LNCAP (cell line): ENCODE measurements at regions not wholly inside any gene's neighbourhood (a gene's known extent, or its start where the extent isn't known, plus 50 kb on each side); places are given as distances from the start of the nearest gene placed in this dataset.

Experiments
- TF ChIP-seq, protein P1 (sequence below): fragments of 450-650 bp; IDR thresholded peaks from 2 replicates; pipeline ENCODE4 v1.5.1; 2017; ENCODE audit warnings: mild to moderate bottlenecking

DNA sequence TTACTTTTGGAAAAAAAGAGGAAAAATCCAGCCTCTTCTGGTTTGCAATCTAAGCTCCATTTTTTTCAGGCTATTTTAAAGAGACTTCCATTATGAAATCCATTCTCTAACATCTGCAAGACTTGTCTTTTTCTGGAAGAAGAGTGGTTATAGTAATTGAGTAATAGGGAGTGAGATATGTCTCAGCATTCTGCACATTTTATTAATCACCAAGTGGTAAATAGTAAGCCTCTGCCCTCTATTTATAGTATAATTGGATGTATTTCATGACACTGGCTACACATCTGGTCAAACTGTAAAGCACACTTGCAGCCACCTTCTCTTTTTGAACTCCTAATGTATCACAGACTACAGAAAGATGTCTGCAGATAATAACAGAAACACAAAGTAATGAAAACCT, 391.1 kb downstream of the ETS1 start:
- TF ChIP-seq, protein P1, sequence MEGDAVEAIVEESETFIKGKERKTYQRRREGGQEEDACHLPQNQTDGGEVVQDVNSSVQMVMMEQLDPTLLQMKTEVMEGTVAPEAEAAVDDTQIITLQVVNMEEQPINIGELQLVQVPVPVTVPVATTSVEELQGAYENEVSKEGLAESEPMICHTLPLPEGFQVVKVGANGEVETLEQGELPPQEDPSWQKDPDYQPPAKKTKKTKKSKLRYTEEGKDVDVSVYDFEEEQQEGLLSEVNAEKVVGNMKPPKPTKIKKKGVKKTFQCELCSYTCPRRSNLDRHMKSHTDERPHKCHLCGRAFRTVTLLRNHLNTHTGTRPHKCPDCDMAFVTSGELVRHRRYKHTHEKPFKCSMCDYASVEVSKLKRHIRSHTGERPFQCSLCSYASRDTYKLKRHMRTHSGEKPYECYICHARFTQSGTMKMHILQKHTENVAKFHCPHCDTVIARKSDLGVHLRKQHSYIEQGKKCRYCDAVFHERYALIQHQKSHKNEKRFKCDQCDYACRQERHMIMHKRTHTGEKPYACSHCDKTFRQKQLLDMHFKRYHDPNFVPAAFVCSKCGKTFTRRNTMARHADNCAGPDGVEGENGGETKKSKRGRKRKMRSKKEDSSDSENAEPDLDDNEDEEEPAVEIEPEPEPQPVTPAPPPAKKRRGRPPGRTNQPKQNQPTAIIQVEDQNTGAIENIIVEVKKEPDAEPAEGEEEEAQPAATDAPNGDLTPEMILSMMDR: no peak

DNA sequence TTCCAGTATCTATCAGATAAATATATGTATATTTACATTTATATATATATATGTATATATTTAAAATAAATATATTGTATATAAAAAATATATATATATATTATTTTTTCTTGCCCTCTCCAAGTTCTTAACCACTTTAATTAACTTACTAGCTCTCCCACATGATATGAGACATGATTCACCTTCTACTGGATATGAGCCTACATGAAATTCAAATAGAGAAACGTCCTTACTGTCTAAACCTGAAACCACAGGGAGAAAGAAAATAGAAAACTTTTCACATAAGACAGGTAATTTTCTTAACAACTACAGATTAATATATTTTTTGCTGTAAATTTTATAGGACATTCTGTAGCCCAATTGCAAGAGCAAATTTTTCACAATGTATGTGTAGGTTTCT, 391.6 kb downstream of the ETS1 start:
- TF ChIP-seq, protein P1: no peak

DNA sequence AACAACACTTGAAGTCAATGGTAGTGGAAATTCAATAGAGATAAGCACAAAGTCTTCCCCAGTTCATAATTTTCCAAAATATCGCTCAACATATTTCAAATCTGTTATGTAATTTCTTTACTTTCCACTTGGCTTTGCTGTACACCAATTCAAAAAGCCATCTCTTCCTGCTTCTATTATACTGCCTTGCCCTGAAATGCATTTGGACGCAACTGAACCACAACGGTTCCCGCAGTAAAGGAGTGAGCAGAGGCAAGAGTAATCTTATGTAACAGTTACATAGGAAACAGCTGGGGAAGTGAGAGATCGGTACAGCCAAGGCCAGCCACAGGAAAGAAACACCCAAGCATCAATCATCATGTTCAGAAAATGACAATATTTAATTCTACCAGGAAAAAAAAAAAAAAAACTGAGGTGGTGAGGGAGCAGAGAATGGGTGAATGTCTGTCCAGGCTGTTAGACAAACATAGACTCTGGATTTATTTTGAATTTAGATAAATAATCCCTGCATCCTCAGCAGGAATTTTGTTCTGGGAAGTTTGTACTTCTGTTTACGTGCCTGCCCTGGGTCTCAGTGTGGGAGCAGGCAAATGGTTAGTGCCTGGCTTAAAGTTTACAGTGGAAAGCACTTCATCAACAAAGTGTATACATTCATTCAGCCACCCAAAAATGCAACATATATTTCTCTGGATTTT, 392.2 kb downstream of the ETS1 start:
- TF ChIP-seq, protein P1: no peak

DNA sequence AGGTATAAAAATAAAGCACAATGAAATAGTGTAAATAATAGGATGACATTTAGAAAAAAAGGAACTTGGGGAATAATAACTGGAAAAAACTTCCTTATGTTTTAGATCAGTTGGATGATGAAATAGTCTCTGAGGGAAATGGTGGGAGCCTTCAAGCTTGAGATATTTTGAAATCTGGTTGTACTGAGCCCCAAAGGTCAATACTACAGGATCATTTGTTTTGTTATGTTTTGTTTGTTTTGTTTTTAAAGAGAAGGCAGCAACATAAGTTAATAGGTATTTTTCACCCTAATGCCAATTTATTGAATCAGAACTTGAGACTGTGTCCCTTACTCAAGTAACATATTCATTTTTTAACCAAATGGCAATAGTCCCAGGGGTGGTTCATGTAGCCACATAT, 393.1 kb downstream of the ETS1 start:
- TF ChIP-seq, protein P1: no peak

DNA sequence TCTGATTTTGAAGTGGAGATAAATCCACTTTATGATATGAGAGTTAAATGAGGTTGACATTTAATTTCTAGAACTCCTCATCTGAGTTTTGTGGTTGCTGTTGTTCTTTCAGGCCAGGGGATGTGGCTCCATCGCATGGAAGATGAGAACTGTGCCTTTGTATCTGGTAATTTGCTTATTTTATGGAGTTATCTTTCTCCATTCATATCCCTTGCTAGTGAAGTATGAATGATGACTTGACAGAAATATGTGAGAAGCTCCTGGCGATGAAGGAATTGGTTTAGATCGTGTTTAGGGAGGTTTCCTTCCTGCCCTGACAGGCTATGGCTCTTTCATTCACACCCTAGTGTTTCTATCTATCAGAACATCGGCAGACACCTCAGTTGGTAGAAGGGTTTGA, 393.7 kb downstream of the ETS1 start:
- TF ChIP-seq, protein P1: no peak

DNA sequence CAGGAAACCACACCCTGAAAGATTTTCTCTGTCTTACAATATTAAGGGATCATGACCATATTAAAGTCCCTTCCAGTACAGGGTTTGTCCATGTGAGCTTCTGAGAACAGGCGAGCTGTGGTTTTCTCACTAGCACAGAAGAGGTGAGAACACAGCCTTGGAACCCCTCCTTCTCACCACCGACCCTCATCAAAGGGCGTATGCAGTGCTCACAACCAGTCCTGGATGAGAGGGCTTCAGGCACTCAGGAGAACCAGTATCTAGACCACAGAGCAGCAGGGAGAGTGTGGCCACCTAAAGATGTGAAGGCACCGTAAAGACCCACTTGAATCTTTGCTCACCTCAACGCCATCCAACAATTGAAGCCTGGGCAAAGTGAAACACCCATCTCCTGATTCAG, 397.0 kb downstream of the ETS1 start:
- TF ChIP-seq, protein P1: no peak

DNA sequence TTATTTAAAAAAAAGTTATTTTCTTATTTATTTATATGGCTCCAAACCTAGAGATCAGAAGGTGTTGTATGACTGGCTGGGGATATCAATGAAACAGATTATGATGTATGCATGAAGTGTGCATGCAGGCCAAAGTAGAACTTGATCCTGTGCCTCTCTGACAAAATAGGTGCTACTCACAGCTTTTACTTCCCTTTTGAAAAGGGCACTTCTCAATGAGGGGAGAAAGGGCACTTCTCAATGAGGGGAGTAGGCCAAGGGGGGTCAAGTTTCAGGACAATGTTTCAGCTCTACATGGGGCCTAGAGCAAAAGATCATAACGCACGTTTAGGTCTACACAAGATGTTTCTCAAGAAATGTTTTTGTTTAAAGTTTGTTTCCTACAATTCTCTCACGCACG, 397.5 kb downstream of the ETS1 start:
- TF ChIP-seq, protein P1: no peak
